ENCODE measurements at regions not wholly inside any gene's neighbourhood (a gene's known extent, or its start where the extent isn't known, plus 50 kb on each side); places are given as distances from the start of the nearest gene placed in this dataset.
A peak's percentile ranks its signal among the peaks of the same experiment; 100 is the strongest.
"Not testable (repeated sequence)": the region's sequence is repeated elsewhere in the genome, so short reads cannot be mapped to it uniquely, and the experiment has no call there.

- DNase-seq (ENCODE audit: low read depth), result no peak
Measured at GRCh38 chr2:226333388-226333787, 466.2 kb downstream of the IRS1 start.

- no peak for DNase-seq (ENCODE audit: low read depth)
Measured at GRCh38 chr2:226330206-226330605, 469.4 kb downstream of the IRS1 start.

- DNase-seq (ENCODE audit: low read depth), result no peak
Measured at GRCh38 chr2:226329180-226329579, 470.4 kb downstream of the IRS1 start.

GRCh38 chr2:226327830-226328229 is 471.8 kb downstream of the IRS1 start:
- DNase-seq (ENCODE audit: low read depth), result peak; percentile 55

GRCh38 chr2:226325526-226325925 is 474.1 kb downstream of the IRS1 start:
- peak; percentile 11 for DNase-seq (ENCODE audit: low read depth)

GRCh38 chr2:226320076-226320948 is 479.3 kb downstream of the IRS1 start:
- DNase-seq (ENCODE audit: low read depth), result no peak

GRCh38 chr2:226317970-226318369 is 481.6 kb downstream of the IRS1 start:
- no peak for DNase-seq (ENCODE audit: low read depth)

GRCh38 chr2:226313060-226313459 is 486.6 kb downstream of the IRS1 start:
- DNase-seq (ENCODE audit: low read depth), result no peak

GRCh38 chr2:226312155-226312554 is 487.5 kb downstream of the IRS1 start:
- no peak for DNase-seq (ENCODE audit: low read depth)

- DNase-seq (ENCODE audit: low read depth), result no peak
Measured at GRCh38 chr2:226310146-226310545, 489.5 kb downstream of the IRS1 start.

- DNase-seq (ENCODE audit: low read depth), result no peak
Measured at GRCh38 chr2:226308986-226309385, 490.6 kb downstream of the IRS1 start.

GRCh38 chr2:226308323-226308680 is 491.3 kb downstream of the IRS1 start:
- DNase-seq (ENCODE audit: low read depth), result no peak

- no peak for DNase-seq (ENCODE audit: low read depth)
Measured at GRCh38 chr2:226307487-226308322, 491.9 kb downstream of the IRS1 start.

- no peak for DNase-seq (ENCODE audit: low read depth)
Measured at GRCh38 chr2:226306969-226307368, 492.7 kb downstream of the IRS1 start.

- DNase-seq (ENCODE audit: low read depth), result no peak
Measured at GRCh38 chr2:226304308-226304707, 495.3 kb downstream of the IRS1 start.

- DNase-seq (ENCODE audit: low read depth), result no peak
Measured at GRCh38 chr2:226303707-226304106, 495.9 kb downstream of the IRS1 start.

- no peak for DNase-seq (ENCODE audit: low read depth)
Measured at GRCh38 chr2:226300196-226300886, 499.3 kb downstream of the IRS1 start.

GRCh38 chr2:226299771-226300170 is 499.8 kb downstream of the IRS1 start:
- DNase-seq (ENCODE audit: low read depth), result no peak

GRCh38 chr2:226295681-226296080 is 503.9 kb downstream of the IRS1 start:
- DNase-seq (ENCODE audit: low read depth), result no peak

- DNase-seq (ENCODE audit: low read depth), result no peak
Measured at GRCh38 chr2:226295123-226295522, 504.5 kb downstream of the IRS1 start.

GRCh38 chr2:226291281-226291680 is 508.3 kb downstream of the IRS1 start:
- DNase-seq (ENCODE audit: low read depth), result not testable (repeated sequence)

- no peak for DNase-seq (ENCODE audit: low read depth)
Measured at GRCh38 chr2:226286916-226287315, 512.7 kb downstream of the IRS1 start.
